NCI-H2081 (cell line): ENCODE measurements at regions not wholly inside any gene's neighbourhood (a gene's known extent, or its start where the extent isn't known, plus 50 kb on each side); places are given as distances from the start of the nearest gene placed in this dataset.

Experiments
- DNase-seq, 2 experiments: peaks; one replicate each; lab custom pipeline; 2025; lab: John Stamatoyannopoulos, UW

DNA sequence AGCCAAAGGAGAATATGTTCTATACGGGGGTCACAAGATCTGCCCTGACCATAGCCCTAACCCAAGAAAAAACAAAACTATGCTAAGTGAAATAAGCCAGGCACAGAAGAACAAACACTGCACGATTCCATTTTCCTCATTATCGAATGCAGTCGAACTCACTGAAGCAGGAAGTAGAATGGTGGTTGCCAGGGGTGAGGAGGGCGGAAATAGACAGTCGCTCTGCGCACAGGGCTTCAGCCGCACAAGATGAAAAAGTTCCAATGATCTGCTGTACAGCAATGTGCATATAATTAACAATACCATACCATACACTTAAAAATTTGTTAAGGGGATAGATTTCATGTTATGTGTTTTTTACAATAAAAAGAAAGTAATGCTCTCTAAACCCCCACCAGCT is 257.7 kb downstream of the TXNL1 start:
- DNase-seq: no peak

DNA sequence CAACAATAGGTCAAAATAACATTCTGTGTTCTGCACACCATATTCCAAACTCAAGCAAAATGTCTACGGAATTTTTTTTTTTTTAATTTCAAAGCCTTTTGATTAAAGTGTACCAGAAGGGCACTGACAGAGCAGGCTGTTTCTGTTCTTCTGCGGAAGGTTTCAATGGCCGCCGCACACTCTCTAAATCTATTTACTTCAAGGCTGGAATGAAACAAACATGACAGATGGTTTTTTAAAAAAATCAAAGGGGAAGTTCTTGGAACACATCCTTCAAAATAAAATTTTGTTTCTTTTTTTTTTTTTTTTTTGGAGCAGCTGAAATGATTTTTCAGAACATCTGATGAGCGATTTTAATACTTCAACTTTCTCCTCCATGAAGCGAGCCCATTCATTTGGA is 259.1 kb downstream of the TXNL1 start:
- no peak for DNase-seq

DNA sequence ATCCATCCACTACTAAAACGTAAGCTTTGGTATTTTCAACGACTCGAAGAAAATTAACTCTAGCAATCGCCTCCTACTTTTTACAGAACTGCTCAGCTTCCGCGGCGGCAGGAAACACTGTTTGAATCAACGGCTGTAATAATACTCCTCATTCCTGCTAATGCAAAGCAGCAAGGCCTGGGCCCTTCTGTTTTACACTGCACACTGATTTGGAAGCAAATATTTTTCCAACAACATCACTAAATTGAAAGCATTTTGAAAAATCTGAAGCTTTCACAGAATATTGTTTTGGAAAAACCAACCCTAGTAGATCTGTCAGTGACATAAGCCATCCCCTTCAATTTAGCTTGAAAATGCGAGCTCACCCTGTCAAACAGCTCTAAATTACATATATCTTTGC is 261.2 kb downstream of the TXNL1 start:
- no peak for DNase-seq

DNA sequence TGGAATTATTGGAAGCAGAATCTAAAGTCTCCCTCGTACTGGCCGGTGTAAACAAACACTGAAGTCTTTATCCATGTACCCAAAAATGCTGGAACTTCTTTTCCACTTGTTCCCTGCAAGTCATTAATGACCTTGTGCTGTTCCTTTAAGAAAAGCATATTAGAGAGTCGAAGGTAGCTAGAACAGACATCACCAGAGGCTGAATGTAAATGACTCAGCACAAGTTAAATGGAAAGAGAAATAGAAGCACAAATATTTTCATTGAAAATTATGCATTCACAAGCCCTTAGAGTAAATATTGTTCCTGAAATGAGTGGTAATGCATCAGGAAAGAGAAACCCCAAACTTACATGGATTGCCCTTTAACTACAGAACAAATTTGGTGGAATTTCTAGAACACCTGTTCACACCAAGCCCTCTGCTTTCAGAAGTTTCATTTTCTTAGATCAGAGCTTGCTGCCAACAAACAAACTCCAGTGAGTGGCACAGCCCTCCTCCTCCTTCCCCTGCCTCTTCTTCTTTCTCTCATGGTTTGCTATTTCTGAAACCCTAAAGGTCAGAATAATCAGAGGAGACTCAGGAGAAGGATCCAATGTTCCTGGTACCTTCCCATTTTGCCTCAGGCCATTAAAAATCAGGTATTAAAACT is 264.3 kb downstream of the TXNL1 start:
- DNase-seq: no peak

DNA sequence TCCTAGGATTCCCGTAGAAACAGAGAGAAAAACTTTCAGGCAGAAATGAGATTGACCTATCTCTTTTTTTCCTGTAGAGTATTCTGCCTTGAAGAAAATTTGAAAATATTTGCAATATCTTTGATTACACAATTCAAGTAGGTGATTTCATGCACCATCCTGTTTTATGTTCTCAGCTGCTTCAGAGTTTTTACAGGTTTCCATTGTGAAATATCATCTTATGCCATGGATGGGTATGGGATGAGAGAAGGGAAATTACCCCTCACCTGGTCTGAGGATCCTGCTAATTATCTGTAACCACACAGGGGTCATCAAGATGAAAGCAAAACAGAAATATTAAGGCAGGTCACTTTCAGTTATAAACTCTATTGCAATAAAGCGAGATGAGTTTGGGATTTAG is 264.8 kb downstream of the TXNL1 start:
- DNase-seq: no peak

DNA sequence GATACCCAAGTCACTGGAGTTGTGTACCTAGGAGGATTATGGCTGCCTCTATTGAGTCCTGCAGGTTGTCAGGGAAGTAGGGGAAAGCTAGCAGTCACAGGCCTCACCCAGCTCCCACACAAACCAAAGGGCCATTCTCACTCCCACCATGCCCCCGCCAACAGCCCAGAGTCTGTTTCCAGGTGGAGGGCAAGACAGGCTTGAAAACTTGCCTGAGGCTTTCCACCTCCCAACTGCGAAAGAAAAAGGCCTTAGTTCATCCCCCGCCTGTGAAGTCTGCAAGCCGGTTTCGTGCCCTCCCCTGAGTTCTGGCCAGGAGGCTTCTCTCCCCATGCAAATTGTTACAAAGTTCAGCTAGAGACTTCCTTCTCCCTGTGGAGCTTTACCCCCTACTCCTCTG is 270.3 kb downstream of the TXNL1 start:
- DNase-seq: no peak

DNA sequence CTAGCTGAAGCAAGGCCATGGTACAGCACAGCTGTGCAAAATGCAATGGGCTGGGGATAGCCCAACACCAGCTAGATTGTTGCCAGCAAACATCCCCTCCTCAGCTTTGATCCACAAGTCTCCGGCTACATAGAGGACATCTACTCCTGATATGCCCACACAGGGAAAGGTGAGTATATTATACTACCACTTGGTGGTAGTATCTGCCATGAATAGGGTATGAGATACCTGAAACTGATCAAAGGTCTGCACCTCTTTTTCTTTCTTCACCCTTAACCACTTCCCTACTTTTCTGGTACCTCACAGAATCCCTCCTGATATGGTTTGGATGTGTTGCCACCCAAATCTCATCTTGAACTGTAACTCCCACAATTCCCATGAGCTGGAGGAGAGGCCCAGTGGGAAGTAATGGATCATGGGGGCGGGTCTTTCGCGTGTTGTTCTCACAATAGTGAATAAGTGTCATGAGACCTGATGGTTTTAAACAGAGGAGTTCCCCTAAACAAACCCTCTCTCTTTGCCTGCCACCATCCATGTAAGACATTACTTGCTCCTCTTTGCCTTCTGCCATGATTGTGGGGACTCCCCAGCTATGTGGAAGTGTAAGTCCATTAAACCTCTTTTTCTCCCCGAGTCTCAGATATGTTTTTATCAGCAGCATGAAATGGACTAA is 279.6 kb downstream of the TXNL1 start:
- no peak for DNase-seq

DNA sequence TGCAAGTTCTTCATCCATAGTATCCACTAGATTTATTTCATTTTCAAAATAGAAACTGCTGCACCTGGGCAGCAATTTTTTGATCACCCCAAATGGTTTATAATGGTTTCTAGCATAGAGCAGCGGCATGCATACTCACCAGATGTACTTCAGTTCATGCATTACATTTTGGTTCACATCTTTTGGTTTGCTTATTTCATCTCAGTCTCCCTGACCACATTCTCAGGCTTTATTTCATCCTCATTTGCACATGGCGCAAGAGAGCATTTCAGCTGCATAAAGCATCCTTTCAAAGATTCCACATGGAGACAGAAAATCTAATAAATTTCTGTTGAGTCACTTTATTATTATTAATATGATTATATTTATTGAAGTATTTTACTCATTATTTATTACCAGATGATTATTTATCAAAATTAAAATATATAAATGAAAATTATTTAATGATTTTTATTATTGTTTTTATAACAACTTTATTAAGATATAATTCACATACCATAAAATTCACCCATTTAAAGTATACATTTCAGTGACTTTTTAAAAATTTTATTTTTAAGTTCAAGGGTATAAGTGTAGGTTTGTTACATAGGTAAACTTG is 284.6 kb downstream of the TXNL1 start:
- no peak for DNase-seq

DNA sequence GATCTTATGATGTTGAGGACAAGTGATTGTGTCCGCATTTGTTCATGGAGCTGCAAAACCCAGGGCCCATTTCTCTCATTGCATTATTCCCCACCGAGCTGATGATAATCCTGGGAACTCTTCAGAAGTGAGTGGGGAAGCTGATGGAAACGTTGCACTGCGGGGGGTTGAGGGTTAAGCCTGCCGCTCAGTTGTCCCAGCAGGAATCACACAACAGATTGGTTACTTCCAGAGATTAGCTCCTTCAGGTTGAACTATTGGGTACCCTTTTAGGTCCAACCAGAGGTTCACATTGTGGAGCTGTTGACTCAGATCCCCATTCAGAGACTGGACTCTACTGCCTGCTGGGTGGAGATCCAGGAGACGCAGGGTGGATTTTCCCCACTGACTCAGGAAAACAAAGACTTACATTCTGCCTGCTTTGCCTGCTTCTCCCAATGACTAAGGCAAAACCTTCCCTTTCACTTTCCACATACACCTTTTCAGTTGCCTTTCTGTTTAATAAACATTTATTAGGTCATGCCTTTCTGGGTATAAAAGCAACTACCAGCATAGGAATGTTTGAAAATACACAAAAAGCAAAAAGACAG is 286.4 kb downstream of the TXNL1 start:
- DNase-seq: no peak

DNA sequence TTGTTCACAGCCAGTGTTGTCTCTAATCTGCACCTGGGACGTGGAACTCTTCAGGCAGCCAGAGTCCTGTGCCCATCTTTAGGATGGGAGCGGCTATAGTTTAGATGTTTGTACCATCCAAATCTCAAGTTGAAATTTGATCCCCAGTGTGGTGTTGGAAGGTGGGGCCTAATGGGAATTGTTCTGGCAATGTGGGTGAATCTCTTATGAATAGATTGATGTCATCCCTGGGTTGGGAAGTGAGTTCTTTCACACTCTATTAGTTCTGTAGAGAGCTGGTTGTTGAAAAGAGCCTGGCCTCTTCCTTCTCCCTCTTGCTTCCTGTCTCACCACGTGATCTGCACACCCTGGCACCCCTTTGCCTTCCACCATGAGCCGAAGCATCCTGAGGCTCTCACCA is 300.9 kb downstream of the TXNL1 start:
- DNase-seq: no peak

DNA sequence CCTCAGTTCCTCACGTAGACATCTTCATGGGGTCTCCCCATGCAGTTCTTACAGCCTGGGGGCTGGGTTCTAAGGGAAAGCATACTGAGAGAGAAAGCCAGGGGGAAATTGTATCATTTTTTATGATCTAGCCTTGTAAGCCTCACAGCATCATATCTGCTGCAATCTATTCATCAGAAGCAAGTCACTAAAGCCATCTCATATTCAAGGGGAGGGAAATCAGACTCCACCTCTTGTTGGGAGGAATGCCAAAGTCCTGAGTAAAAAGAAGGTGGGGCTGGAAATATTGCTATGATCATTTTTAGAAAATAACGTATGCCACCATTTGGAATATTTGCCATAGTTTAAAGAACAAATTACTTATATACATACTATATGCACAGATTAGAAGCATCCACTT is 304.6 kb downstream of the TXNL1 start:
- no peak for DNase-seq

DNA sequence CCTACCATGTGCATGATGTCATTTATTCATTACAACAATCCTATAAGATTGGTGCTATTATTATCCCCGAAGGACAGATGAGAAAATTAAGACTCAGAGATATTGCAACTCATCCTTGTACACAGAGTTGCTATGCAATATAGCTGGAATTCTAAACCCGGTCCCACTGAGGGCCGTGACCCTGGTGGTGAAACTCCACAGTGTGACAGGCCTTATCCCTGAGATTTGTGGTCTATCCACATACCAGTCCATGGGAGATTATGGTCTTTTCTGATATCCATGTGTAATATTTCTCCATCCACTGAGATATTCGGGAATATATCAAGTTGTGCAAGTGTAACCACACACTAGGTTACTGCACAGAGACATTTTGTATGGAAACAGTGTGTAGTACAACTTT is 305.2 kb downstream of the TXNL1 start:
- no peak for DNase-seq

DNA sequence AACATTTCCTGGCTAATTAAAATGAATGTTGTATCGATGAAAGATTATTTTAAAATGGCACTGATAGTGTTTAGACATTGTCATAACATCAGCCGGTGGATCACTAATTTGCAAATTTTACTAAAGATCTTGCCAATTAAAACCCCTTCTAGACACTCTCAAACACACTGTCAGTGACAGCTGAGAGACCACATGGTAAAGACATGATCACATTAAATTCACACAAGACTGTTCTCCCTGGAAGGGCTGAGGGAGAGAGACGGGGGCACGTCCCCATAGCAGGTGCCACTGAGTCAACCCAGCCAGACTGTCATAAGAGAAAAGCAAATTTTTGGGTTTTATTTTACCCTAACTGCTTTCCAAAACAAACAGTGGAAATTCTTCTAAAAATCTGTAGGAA is 306.0 kb downstream of the TXNL1 start:
- DNase-seq: no peak

DNA sequence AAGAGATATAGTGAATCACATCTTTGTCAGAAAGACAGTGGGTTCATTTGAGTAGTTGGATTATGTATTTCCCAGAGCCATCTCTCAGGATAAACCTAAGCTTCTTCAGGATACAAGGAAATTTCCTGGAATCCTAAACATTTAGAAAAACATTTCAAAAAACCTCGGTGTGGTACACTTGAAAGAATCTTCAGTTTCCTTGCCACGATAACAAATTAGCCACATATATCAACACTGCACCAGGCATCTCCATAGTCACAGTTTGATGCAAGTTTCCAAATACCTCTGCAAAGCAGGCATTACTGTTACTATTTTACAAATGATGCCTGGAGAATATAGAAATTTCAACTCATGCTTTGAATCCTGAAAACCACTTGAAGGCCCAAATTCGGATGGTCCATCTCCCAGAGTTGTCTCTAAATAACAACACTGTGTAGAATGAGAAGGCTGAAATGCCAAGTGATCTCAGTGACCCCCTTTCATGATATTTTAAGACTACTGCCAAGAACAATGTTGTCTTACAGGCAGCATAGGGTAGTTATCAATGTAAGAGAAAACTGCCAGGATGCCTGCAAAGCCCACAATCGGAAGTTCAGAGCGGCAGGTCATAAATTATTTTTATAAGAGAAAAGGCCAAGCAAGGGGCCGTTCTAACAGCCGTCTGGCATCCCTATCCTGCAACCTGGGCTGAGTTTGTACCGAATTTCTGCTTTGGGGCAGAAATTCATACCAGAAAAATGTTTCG is 307.9 kb downstream of the TXNL1 start:
- no peak for DNase-seq

DNA sequence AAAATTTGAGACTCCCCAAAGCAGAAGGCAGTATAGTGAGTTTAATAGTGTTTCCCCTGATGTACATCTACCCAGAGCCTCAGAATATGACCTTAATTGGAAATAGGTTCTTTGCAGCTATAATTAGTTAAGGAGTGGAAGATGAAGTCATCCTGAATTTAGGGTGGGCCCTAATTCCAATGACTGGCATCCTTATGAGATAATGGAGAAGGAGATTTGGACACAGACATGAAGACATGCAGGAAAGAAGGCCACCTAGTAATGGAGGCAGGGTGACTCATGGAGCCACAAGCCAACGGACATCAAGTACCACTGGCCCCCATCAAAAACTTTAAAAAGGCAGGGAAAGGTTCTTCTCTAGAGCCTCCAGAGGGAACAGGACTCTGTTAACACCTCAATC is 308.9 kb downstream of the TXNL1 start:
- DNase-seq: no peak

DNA sequence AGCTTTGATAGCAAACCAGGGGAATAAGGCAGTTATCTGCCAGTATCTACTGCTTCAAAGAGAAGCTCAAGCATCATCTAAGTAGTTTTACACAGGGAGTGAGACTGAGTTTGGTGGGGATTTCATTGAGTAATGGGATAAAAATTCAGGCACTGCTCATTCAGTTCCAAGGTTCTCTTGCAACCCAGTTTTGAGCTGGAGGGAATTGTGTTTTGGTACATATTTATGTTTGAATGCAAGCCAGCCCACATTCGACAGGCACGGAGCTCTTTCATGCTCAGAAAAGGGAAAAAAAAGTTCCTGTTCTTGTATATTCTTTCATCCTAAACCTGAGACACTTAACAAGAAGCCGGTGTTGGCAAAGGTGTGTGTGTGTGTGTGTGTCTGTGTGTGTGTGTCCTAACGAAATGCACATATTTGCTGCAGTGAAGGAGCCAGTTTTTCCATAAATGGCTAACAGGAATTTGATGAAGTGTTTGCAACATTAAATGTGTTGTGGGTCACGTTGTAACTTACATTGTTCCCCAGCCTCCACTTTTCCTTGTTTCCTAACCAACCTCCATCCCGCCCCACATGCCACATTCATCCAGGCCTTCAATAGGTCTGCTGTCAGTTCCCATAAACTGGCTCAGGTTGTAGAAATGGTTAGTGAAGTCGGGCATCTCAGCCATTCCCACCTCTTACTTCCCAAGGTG is 311.1 kb downstream of the TXNL1 start:
- DNase-seq: no peak

DNA sequence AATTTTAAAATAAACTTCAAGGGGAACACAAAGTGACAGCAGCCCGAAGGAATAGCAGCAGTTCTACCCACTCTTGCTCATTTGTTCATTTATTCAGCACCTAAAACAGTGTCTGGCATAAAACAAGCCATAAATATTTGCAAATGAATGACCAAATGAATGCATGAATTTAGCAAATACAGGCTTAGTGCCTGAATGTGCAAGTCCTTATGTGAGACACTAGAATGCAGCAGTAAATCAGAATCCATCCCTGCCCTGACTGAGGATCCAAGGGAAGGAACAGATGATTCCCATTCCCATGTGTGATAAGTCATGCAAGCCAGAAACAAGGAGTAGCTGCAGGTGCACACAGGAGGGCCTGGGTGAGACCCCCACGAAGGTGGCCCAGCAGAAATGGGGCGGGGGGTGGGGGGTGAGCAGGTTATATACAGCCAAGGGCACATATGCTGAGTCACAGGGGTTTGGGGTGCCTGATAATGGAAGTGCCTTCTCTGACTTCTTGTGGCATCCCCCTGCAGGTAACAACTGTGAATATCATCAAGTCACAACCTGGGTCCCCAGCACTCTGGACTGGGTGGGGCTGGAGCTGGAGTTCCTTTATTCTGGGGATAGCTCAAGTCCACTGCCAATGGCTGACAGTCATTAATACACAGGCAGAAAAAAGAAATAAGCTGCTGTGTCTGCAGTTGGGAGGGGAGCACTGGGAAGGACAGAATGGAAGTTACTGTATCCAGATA is 311.9 kb downstream of the TXNL1 start:
- no peak for DNase-seq

DNA sequence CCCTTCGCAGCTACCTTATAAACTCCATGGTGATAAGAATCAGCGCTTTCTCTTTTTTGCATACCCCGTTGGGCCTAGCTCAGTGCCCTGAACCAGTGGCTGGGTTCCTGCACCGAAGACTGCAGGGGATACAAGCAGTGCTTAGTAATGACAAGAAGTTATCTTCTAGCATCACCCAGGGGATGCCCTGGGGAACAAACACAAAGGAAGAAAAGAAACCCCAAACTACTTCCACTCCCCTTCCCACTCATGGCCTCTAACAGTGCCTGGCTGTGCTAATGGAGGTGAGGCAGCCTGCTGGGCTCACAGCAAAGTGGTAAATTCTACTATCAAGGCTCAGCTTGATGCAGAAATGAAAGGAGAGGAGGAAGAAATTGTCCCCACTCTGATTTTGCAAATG is 314.7 kb downstream of the TXNL1 start:
- DNase-seq: no peak

DNA sequence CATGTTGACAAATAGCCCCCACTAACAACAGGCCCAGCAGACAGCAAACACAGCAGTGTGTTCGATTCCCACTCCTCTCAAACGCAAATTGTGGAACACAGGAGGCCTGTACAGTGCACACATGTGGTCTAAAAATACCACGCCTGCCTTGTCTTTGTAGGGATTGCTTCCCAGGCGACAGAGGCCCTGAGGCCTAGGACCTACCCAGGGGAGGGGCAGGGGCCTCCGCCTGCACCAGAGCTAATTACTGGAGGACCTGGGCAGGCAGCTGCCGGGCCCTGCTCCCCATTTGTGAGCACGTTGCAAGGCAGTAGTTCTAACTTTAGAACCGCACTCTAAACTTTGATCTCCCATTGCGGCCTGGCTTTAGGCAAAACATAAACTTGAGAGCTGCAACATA is 316.0 kb downstream of the TXNL1 start:
- DNase-seq: no peak

DNA sequence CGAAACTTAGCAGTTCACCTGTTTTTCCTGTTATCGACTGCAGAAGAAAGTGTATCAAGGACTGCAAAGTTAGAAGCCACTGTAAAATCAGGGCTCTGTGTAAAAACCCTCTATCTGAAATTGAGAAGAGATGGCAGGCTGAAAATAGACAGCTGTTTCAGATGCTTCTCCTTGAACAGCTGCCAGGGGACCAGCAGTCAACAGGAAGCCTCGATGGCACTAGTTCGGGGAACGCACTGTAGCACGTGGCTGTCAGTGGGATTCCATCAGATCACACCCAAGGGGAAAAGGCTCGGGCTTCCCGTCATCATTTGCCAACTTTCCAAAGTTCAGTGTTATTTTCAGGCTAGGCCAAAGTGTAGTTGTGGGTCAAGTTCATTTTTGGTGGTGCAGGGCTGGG is 316.9 kb downstream of the TXNL1 start:
- no peak for DNase-seq

DNA sequence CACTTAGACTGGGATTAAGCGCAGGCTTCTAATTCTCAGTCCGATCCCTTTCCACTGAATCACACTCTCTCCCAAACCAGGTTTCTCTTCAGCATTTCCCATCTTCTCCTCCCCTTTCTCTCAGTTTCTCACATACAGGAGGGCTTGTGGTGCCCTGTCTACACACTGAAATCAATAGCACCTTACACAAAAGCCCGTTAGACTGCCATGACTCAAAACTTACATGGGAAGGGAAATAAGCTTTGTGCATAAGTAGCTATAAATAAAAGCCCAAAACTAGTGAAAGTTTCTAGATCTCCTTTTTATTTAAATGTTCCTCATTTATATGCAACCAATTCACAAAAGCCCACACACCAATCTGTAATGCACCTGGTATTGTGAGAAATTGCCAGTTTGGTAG is 318.4 kb downstream of the TXNL1 start:
- no peak for DNase-seq
